ENCODE measurements at regions not wholly inside any gene's neighbourhood (a gene's known extent, or its start where the extent isn't known, plus 50 kb on each side); places are given as distances from the start of the nearest gene placed in this dataset.

GRCh38 chr18:67973916-67974315 is 457.4 kb upstream of the DSEL start:
- ATAC-seq, result no peak
- intact Hi-C loops (cut with DNase I), result no loop called here
- DNase-seq (ENCODE audit: missing footprints), result no peak

DNA sequence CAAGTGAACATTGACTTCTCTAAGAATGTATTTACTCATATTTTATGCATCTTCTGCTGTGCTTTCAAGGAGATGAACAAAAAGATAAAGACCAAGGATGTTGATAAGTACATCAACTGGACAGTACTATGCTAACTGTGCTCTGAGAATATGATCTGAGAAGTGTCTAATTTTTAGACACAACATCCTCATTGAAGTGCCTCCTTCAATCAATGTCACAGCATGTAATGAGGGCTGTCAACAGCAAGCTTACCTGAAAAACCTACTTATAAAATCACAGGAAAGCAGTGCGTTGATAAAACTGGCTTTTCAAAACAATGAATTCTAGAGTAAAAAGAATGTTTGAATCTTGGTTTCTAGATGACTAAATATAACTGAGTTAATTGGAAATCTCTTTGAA is 452.9 kb upstream of the DSEL start:
- intact Hi-C loops (cut with DNase I), result no loop called here
- no peak for ATAC-seq

DNA sequence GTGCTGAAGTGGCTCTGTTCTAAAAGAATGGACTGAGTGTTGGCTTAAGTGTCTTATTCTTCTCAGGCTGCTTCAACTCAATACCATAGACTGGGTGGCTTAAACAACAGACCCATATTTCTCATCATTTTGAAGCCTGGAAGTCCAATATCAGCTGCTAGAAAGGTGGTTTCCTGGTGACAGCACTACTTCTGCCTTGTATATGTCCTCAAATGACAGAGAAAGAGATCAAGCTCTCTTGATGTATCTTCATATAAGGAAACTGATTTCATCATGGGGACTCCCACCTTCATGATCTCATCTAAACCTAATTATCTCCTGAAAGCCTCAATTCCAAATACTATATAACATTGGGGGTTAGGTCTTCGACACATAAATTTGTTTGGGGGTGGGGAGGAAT is 449.7 kb upstream of the DSEL start:
- intact Hi-C loops (cut with DNase I), result no loop called here
- no peak for ATAC-seq
- no peak for DNase-seq (ENCODE audit: missing footprints)

More for the DNA sequence above, 452.9 kb upstream of the DSEL start:
- DNase-seq (ENCODE audit: missing footprints), result no peak

DNA sequence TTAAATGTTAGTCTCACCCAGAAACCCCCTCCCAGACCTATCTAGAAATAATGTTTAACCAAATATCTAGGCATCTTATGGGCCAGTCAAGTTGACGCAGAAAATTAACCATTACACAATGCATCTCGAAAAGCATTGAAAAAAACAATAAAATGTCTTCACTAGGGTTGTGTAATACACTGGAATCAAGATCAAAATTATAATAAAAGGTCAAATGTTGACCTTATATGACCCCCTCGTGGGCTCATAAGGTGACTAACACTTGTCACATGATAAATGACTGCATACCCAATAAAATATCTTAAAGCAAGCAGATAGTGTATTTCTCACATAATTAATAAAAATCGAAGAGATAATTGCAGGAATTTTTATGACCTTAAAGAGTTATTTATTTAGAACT is 447.9 kb upstream of the DSEL start:
- DNase-seq (ENCODE audit: missing footprints) (no peak), ATAC-seq (no peak)
- intact Hi-C loops (cut with DNase I), result no loop called here

DNA sequence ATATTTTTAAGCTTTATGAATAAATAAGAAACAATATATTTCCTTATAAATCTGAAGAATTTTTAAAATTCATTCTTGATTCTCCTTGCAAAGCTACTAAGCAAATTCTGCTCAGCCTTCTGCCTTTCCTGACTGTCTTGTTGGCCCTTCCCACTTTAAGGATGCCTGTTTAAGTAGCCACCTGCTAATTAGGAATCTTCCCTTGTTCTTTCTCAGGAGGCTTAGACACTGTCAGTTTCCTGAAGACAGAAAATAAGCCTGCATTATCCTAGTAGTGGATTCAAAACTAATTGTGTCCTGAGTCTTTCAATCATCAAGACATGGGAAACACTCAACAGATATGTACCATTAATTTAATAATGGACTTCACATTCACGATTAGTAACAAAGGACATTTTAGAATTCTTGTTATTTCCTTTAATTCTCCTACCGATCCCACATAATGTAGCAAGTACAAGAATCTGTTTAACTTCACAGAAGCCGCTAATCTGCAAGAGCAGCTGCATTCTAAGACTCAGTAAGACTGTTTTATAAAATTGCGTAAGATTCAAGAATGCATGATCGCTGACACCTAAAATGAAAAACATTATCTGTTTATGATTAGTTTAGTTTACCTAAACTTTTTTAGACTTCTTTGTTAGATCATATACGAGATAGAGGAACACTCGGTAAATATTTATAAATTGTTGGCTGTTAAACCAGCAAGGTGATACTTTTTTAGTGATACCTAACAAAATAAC is 445.4 kb upstream of the DSEL start:
- intact Hi-C loops (cut with DNase I), result no loop called here
- DNase-seq (ENCODE audit: missing footprints) (no peak), ATAC-seq (no peak)

GRCh38 chr18:67957684-67958083 is 441.2 kb upstream of the DSEL start:
- ATAC-seq (no peak), DNase-seq (ENCODE audit: missing footprints) (no peak)
- intact Hi-C loops (cut with DNase I), result no loop called here

- intact Hi-C loops (cut with DNase I), result no loop called here
- DNase-seq (ENCODE audit: missing footprints) (no peak), ATAC-seq (no peak)
Measured at GRCh38 chr18:67954594-67954993, 438.1 kb upstream of the DSEL start.

- intact Hi-C loops (cut with DNase I), result no loop called here
- DNase-seq (ENCODE audit: missing footprints), result no peak
- no peak for ATAC-seq
Measured at GRCh38 chr18:67951137-67951536, 434.6 kb upstream of the DSEL start.

- DNase-seq (ENCODE audit: missing footprints) (no peak), ATAC-seq (no peak)
- intact Hi-C loops (cut with DNase I), result no loop called here
Measured at GRCh38 chr18:67938660-67939059, 422.1 kb upstream of the DSEL start.

DNA sequence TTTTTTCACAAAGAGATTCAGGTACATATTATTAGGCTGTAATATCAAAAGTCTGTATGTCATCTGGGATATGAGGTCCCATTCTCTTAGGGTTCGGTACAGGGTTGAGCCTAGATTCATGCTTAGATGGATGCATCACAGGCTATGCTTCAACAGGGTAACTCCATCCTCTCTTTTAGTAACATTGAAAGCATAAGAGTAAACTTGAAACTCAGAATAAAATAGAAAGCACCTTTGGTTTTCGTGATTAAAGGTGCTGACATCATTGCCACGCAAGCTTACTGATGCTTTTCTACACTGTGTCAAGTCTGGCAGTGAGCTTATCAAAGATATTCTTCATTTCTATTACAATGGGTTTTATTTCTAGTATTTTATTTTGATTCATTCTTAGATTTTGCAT is 419.1 kb upstream of the DSEL start:
- intact Hi-C loops (cut with DNase I), result no loop called here
- no peak for DNase-seq (ENCODE audit: missing footprints)
- ATAC-seq, result no peak

DNA sequence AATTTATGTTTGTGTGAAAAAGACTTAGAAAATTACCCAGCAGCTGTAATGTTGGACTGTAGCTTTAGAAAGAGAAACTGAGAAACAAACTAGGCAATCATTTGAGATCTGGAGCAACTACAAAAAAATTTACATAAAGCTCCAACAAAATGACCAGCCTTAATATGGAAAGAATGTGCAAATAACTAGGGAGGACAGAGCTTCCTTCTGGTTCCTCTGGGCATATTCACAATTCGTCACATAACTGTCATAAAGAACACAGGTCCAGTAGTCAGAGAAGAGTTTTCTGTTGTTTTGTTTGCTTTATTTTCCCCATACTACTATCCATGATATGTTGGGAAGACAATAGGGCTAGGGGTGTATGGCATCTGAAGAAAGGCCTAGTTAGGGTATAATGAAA is 416.8 kb upstream of the DSEL start:
- ATAC-seq (no peak), DNase-seq (ENCODE audit: missing footprints) (no peak)
- intact Hi-C loops (cut with DNase I), result no loop called here

DNA sequence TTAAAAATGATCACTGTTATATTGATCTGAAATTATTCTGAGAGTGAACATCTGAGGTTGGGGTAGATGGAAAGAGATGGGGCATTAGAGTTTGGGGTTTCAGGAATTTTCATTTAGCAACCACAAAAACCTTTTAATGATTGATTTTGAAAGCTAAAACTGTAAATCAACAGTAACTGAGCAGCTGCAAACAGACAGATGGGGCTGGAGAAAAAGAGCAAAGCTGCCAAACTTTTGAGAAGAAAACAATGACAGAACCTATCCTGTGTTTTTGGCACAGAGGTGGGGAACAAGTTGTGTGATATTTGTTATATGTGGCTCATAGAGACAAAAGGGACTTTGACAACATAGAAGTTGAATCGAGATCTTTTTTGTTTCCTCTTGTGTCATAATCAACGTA is 415.8 kb upstream of the DSEL start:
- intact Hi-C loops (cut with DNase I), result no loop called here
- DNase-seq (ENCODE audit: missing footprints) (no peak), ATAC-seq (no peak)

DNA sequence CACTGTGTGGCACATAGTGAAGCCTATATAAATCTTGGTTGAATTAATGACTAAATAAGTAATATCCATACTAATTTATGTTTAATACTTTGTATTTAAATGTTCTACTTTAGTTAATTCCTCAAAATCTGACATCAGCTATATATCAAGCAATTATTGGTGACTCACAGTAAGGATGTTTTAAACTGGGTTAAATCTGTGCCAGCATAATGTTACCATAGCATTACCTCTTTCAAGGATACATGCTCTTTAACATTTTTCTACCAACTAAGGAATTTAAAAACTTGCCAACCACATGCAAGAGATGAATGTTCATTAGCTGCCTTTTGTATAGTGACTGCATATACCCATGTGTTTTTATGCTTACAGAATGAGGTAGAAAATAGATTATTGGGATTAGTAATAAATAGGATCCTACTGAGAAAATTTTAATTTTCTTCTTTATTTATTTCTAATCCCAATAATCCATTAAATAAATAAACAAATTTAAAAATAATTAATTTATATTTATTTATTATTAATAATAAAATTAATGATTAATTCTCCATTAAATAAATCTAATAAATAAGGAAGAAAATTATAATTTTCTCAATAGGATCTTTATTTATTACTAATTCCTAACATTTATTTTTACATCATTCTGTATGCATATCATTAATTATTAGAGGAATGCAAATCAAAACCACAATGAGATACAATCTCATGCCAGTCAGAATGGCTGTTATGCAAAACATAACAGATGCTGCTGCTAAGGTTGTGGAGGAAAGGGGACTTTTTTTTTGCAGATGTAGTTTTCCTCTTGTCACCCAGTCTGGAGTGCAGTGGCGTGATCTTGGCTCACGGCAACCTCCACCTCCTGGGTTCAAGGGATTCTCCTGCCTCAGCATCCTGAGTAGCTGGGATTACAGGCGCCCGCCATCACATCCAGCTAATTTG is 410.7 kb upstream of the DSEL start:
- ATAC-seq, result no peak
- intact Hi-C loops (cut with DNase I), result no loop called here
- DNase-seq (ENCODE audit: missing footprints), result no peak

GRCh38 chr18:67924656-67925055 is 408.1 kb upstream of the DSEL start:
- DNase-seq (ENCODE audit: missing footprints), result no peak
- ATAC-seq, result no peak
- intact Hi-C loops (cut with DNase I), result no loop called here

GRCh38 chr18:67919316-67919715 is 402.8 kb upstream of the DSEL start:
- no peak for DNase-seq (ENCODE audit: missing footprints)
- no peak for ATAC-seq
- intact Hi-C loops (cut with DNase I), result no loop called here

- intact Hi-C loops (cut with DNase I), result no loop called here
- DNase-seq (ENCODE audit: missing footprints) (no peak), ATAC-seq (no peak)
Measured at GRCh38 chr18:67916097-67916496, 399.6 kb upstream of the DSEL start.

- DNase-seq (ENCODE audit: missing footprints) (no peak), ATAC-seq (no peak)
- intact Hi-C loops (cut with DNase I), result no loop called here
Measured at GRCh38 chr18:67913040-67913439, 396.5 kb upstream of the DSEL start.

- intact Hi-C loops (cut with DNase I), result no loop called here
Measured at GRCh38 chr18:67901573-67901972, 385.1 kb upstream of the DSEL start.

DNA sequence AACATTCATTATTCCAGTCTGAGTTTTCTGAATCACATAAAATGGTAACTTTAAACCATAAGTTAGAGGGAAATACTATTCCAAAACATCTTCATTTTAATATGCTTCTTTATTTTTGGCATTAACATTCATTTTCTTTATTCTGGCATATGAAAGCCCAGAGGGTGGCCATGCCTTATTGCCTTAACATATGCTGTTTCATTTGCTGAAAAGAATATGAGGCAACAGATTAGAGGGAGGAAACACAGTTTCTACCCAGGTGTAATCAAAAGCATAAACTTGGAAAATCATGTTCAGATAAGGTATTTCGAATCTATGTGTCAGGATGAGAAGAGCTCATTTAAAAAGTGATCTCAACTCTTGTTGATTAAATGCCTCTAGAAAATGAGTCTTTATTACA is 379.9 kb upstream of the DSEL start:
- DNase-seq (ENCODE audit: missing footprints) (no peak), ATAC-seq (no peak)
- intact Hi-C loops (cut with DNase I), result no loop called here

More at GRCh38 chr18:67901573-67901972, 385.1 kb upstream of the DSEL start:
- ATAC-seq (no peak), DNase-seq (ENCODE audit: missing footprints) (no peak)

DNA sequence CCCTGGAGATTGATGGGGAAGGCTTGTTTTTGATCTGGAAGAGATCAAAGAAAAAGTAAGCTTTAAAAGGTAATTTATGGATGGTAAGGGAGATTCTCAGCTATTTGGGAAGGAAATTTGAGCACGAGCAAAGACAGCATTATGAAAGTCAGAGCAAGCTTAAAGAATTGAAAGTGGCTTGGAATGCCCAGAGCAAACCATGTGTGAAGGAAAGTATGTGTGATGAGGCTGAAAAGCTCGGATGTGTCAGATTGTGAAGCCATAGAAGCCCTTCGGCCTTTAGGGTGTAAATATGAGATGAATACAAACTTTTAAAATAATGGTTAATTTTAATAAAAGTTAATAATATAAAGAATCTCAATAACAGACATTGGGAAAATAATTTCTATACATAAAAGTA is 377.4 kb upstream of the DSEL start:
- intact Hi-C loops (cut with DNase I), result no loop called here
- DNase-seq (ENCODE audit: missing footprints) (no peak), ATAC-seq (no peak)
